Skeletal muscle cell (primary cell): ENCODE measurements at regions not wholly inside any gene's neighbourhood (a gene's known extent, or its start where the extent isn't known, plus 50 kb on each side); places are given as distances from the start of the nearest gene placed in this dataset.

Experiments used
- DNase-seq: peaks from one replicate; pipeline ENCODE4 v3.0.0-alpha.2; 2010; ENCODE audit warnings: low read depth
- H3K4me3 ChIP-seq: 2 replicates; pipeline ENCODE4 v1.5.1; 2011; ENCODE audit warnings: low read depth, mild to moderate bottlenecking, control low read depth, low read length, moderate library complexity

- no peak for DNase-seq
Observed at GRCh38 chr21:18907076-18907475, 503.5 kb upstream of the TMPRSS15 start.

GRCh38 chr21:18908641-18909040 lies 505.1 kb upstream of the TMPRSS15 start:
- DNase-seq: no peak
- no peak overlapping the region for H3K4me3 ChIP-seq

More at GRCh38 chr21:18907076-18907475, 503.5 kb upstream of the TMPRSS15 start:
- H3K4me3 ChIP-seq: no peak overlapping the region

GRCh38 chr21:18913914-18914313 lies 510.3 kb upstream of the TMPRSS15 start:
- no peak overlapping the region for H3K4me3 ChIP-seq
- DNase-seq: no peak

GRCh38 chr21:18914570-18914969 lies 511.0 kb upstream of the TMPRSS15 start:
- DNase-seq: no peak
- no peak overlapping the region for H3K4me3 ChIP-seq

- no peak overlapping the region for H3K4me3 ChIP-seq
- no peak for DNase-seq
Observed at GRCh38 chr21:18917622-18918021, 514.0 kb upstream of the TMPRSS15 start.

- H3K4me3 ChIP-seq: no peak overlapping the region
- no peak for DNase-seq
Observed at GRCh38 chr21:18931237-18931636, 527.7 kb upstream of the TMPRSS15 start.

- no peak for DNase-seq
- H3K4me3 ChIP-seq: no peak overlapping the region
Observed at GRCh38 chr21:18937337-18937736, 533.8 kb upstream of the TMPRSS15 start.

GRCh38 chr21:18940791-18941190 lies 537.2 kb upstream of the TMPRSS15 start:
- H3K4me3 ChIP-seq: no peak overlapping the region
- DNase-seq: no peak

- no peak overlapping the region for H3K4me3 ChIP-seq
- no peak for DNase-seq
Observed at GRCh38 chr21:18950045-18950740, 546.6 kb upstream of the TMPRSS15 start.

GRCh38 chr21:18951271-18952038 lies 547.9 kb upstream of the TMPRSS15 start:
- H3K4me3 ChIP-seq: no peak overlapping the region
- DNase-seq: no peak

GRCh38 chr21:18954441-18954844 lies 550.9 kb upstream of the TMPRSS15 start:
- H3K4me3 ChIP-seq: no peak overlapping the region
- DNase-seq: no peak

GRCh38 chr21:18959817-18960216 lies 556.2 kb upstream of the TMPRSS15 start:
- no peak overlapping the region for H3K4me3 ChIP-seq
- DNase-seq: no peak

GRCh38 chr21:18960306-18960705 lies 556.7 kb upstream of the TMPRSS15 start:
- no peak for DNase-seq
- no peak overlapping the region for H3K4me3 ChIP-seq

GRCh38 chr21:18970416-18970815 lies 566.8 kb upstream of the TMPRSS15 start:
- H3K4me3 ChIP-seq: no peak overlapping the region
- no peak for DNase-seq

- no peak overlapping the region for H3K4me3 ChIP-seq
- DNase-seq: no peak
Observed at GRCh38 chr21:18970941-18971340, 567.4 kb upstream of the TMPRSS15 start.

- DNase-seq: no peak
- H3K4me3 ChIP-seq: no peak overlapping the region
Observed at GRCh38 chr21:18985584-18985983, 582.0 kb upstream of the TMPRSS15 start.

- DNase-seq: no peak
- no peak overlapping the region for H3K4me3 ChIP-seq
Observed at GRCh38 chr21:18986197-18986596, 582.6 kb upstream of the TMPRSS15 start.

- no peak overlapping the region for H3K4me3 ChIP-seq
- DNase-seq: no peak
Observed at GRCh38 chr21:18987520-18988026, 584.0 kb upstream of the TMPRSS15 start.

GRCh38 chr21:18989953-18990495 lies 586.4 kb upstream of the TMPRSS15 start:
- no peak for DNase-seq
- H3K4me3 ChIP-seq: no peak overlapping the region

- no peak for DNase-seq
- H3K4me3 ChIP-seq: no peak overlapping the region
Observed at GRCh38 chr21:18991846-18992245, 588.3 kb upstream of the TMPRSS15 start.
